HG03097 (cell line): ENCODE measurements at regions not wholly inside any gene's neighbourhood (a gene's known extent, or its start where the extent isn't known, plus 50 kb on each side); places are given as distances from the start of the nearest gene placed in this dataset.

Experiments used
- ATAC-seq: cut with Tn5 transposase; IDR thresholded peaks from one replicate; pipeline ENCODE4 v1.9.1; 2021; ENCODE audit not compliant: unreplicated experiment, low FRiP score

- no peak for ATAC-seq
These were observed 51.9 kb upstream of the USP47 start for GRCh38 chr11:11789735-11790369.

GRCh38 chr11:11788063-11788710, 53.6 kb upstream of the USP47 start:
- ATAC-seq: no peak

- ATAC-seq: peak; percentile 53
These were observed 54.3 kb upstream of the USP47 start for GRCh38 chr11:11787305-11788062.

GRCh38 chr11:11786771-11787170, 55.0 kb upstream of the USP47 start:
- ATAC-seq: no peak

GRCh38 chr11:11786234-11786633, 55.5 kb upstream of the USP47 start:
- no peak for ATAC-seq

- ATAC-seq: no peak
These were observed 59.2 kb upstream of the USP47 start for GRCh38 chr11:11782532-11783110.

GRCh38 chr11:11780858-11781257, 60.9 kb upstream of the USP47 start:
- no peak for ATAC-seq

- ATAC-seq: no peak
These were observed 61.8 kb upstream of the USP47 start for GRCh38 chr11:11779975-11780374.

- ATAC-seq: no peak
These were observed 63.9 kb upstream of the USP47 start for GRCh38 chr11:11777897-11778296.

- ATAC-seq: no peak
These were observed 65.1 kb upstream of the USP47 start for GRCh38 chr11:11776714-11777113.

- no peak for ATAC-seq
These were observed 66.8 kb upstream of the USP47 start for GRCh38 chr11:11774928-11775327.

GRCh38 chr11:11772865-11773515, 68.8 kb upstream of the USP47 start:
- no peak for ATAC-seq

- ATAC-seq: no peak
These were observed 70.8 kb upstream of the USP47 start for GRCh38 chr11:11770921-11771486.

- ATAC-seq: no peak
These were observed 71.5 kb upstream of the USP47 start for GRCh38 chr11:11770296-11770695.

GRCh38 chr11:11769782-11770181, 72.0 kb upstream of the USP47 start:
- ATAC-seq: no peak

- no peak for ATAC-seq
These were observed 72.4 kb upstream of the USP47 start for GRCh38 chr11:11769362-11769761.

- ATAC-seq: no peak
These were observed 77.4 kb upstream of the USP47 start for GRCh38 chr11:11764423-11764803.

- no peak for ATAC-seq
These were observed 77.9 kb upstream of the USP47 start for GRCh38 chr11:11763796-11764422.

GRCh38 chr11:11760838-11761237, 80.9 kb upstream of the USP47 start:
- ATAC-seq: no peak

- ATAC-seq: no peak
These were observed 83.1 kb upstream of the USP47 start for GRCh38 chr11:11758603-11759196.
